ENCODE measurements at regions not wholly inside any gene's neighbourhood (a gene's known extent, or its start where the extent isn't known, plus 50 kb on each side); places are given as distances from the start of the nearest gene placed in this dataset.
A peak's percentile ranks its signal among the peaks of the same experiment; 100 is the strongest.
"Not testable (repeated sequence)": the region's sequence is repeated elsewhere in the genome, so short reads cannot be mapped to it uniquely, and the experiment has no call there.

DNA sequence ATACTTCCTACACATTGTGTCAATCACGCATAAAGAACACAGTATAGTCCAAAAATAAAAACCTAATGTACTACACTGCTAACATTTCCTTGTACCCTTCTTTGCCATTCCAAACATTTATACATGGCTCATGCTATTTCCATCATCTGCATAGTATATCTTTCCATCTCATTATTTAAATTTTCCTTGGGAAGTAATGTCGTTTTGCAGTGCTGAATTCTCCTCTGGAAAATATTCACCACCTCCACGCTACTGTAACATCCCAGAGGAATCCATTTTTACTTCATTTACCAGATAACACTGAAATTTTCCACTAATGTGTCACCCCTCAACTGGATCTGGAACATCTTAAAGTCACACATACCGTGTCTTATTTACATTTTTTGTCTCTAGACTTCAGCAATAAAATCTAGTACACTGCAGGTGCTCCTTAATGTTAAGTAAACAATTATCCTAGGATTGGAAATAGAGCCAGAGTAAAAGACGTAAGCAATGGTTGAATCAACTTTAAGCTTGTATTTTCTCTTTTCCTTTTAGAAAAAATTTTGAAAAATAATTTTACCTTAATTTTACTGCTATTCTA is 881.0 kb downstream of the AMY1C start:
- DNase-seq: no peak
- no peaks in the 10 kb centered on the region for H3K36me3 Mint-ChIP-seq (ENCODE audit: low read depth)
- H3K27ac Mint-ChIP-seq: no peak overlapping the region
- H3K9me3 Mint-ChIP-seq: no peaks in the 10 kb centered on the region
- TF ChIP-seq CTCF (IDR thresholded peaks at IDR 0.05): no peak
- H3K4me1 Mint-ChIP-seq: no peaks in the 10 kb centered on the region
- H3K4me3 Mint-ChIP-seq: no peak overlapping the region
- no peaks in the 10 kb centered on the region for H3K27me3 Mint-ChIP-seq (ENCODE audit: low read depth, poor library complexity)

DNA sequence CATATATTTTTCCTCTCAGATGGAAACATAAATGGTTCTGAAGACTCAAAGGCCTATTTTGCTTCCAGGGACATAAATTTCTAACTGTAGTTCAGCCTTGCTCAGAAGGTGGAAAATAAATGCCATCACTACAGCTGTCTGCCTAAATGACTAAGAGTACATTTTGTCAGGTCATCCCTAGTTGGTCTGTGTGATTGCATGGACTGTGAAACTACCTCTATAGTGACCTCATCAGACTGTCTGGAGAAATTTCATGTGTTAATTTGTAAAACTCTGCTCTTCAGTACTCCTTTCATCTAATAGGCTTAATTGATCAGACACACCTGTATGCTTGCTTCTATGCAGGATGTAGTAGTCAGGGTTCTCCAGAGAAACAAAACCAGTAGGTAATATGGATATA is 886.9 kb downstream of the AMY1C start:
- Mint-ChIP-seq H3K4me1 (no peaks in the 10 kb centered on the region), H3K27me3 (ENCODE audit: low read depth, poor library complexity) (no peaks in the 10 kb centered on the region), H3K9me3 (no peaks in the 10 kb centered on the region), H3K4me3 (no peak overlapping the region), H3K36me3 (ENCODE audit: low read depth) (no peaks in the 10 kb centered on the region), H3K27ac (no peak overlapping the region)
- DNase-seq: no peak
- TF ChIP-seq CTCF (IDR thresholded peaks at IDR 0.05): no peak

- Mint-ChIP-seq H3K36me3 (ENCODE audit: low read depth) (no peaks in the 10 kb centered on the region), H3K27ac (no peak overlapping the region), H3K4me1 (peaks cover 12% of the 10 kb centered on the region), H3K4me3 (no peak overlapping the region), H3K27me3 (ENCODE audit: low read depth, poor library complexity) (no peaks in the 10 kb centered on the region), H3K9me3 (no peaks in the 10 kb centered on the region)
- DNase-seq: no peak
- TF ChIP-seq CTCF (IDR thresholded peaks at IDR 0.05): no peak
Observed at GRCh38 chr1:104646233-104646632, 896.5 kb downstream of the AMY1C start.

- Mint-ChIP-seq H3K4me1 (peaks cover 12% of the 10 kb centered on the region), H3K27me3 (ENCODE audit: low read depth, poor library complexity) (peaks cover 5% of the 10 kb centered on the region), H3K9me3 (no peaks in the 10 kb centered on the region), H3K36me3 (ENCODE audit: low read depth) (no peaks in the 10 kb centered on the region), H3K27ac (no peak overlapping the region), H3K4me3 (no peak overlapping the region)
- peak; percentile 52 for TF ChIP-seq CTCF (IDR thresholded peaks at IDR 0.05)
- no peak for DNase-seq
Observed at GRCh38 chr1:104648269-104648691, 898.6 kb downstream of the AMY1C start.

GRCh38 chr1:104664374-104664773 is 914.7 kb downstream of the AMY1C start:
- H3K9me3 Mint-ChIP-seq: peaks cover 30% of the 10 kb centered on the region
- not testable (repeated sequence) for H3K27me3 Mint-ChIP-seq (ENCODE audit: low read depth, poor library complexity); H3K4me3 Mint-ChIP-seq; H3K4me1 Mint-ChIP-seq; H3K27ac Mint-ChIP-seq
- peaks cover 11% of the 10 kb centered on the region for H3K36me3 Mint-ChIP-seq (ENCODE audit: low read depth)
- DNase-seq: peak; percentile 6

DNA sequence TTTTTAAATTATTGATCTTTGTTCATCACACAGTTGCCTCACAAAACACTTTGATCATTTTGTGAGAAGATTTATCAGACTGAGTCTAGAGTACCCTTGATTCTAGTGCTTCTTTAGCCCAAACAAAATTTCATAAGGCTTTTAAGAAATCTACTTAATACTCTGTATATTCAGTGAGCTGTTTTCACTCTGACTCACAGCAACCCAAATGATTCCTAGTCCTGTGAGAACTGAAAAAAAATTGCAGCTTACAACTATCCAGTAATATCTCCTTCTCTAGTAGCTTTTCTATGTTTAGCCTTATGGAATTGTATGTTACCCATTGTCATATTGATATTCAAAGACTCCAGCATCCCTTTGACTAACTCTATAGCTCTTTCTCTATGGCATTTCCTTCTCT is 915.6 kb downstream of the AMY1C start:
- no peak overlapping the region for H3K4me3 Mint-ChIP-seq
- H3K4me1 Mint-ChIP-seq: peaks cover 7% of the 10 kb centered on the region
- H3K27ac Mint-ChIP-seq: no peak overlapping the region
- H3K9me3 Mint-ChIP-seq: peaks cover 30% of the 10 kb centered on the region
- no peaks in the 10 kb centered on the region for H3K27me3 Mint-ChIP-seq (ENCODE audit: low read depth, poor library complexity)
- TF ChIP-seq CTCF (IDR thresholded peaks at IDR 0.05): no peak
- peaks cover 11% of the 10 kb centered on the region for H3K36me3 Mint-ChIP-seq (ENCODE audit: low read depth)
- no peak for DNase-seq

Data from nephron progenitor cell (in vitro differentiated cells).